AG09319 (cell line): ENCODE measurements at regions not wholly inside any gene's neighbourhood (a gene's known extent, or its start where the extent isn't known, plus 50 kb on each side); places are given as distances from the start of the nearest gene placed in this dataset.

Experiments used
- DNase-seq: peaks from one replicate; pipeline ENCODE4 v3.0.0-alpha.2; 2010; ENCODE audit warnings: low read depth; ENCODE audit errors: extremely low read depth
- CTCF ChIP-seq: IDR thresholded peaks from 2 replicates; pipeline ENCODE4 v1.5.1; 2011; ENCODE audit warnings: low read depth, mild to moderate bottlenecking, inconsistent platforms, low read length, moderate library complexity

- DNase-seq = no peak
- TF ChIP-seq CTCF = no peak
These were observed 337.9 kb upstream of the NOVA1 start for GRCh38 chr14:26935733-26936132.

GRCh38 chr14:26938054-26938453 is 340.2 kb upstream of the NOVA1 start:
- no peak for TF ChIP-seq CTCF
- no peak for DNase-seq

GRCh38 chr14:26939755-26940154 is 341.9 kb upstream of the NOVA1 start:
- TF ChIP-seq CTCF = no peak
- DNase-seq = no peak

- DNase-seq = no peak
- no peak for TF ChIP-seq CTCF
These were observed 343.7 kb upstream of the NOVA1 start for GRCh38 chr14:26941521-26941920.

- TF ChIP-seq CTCF = no peak
- DNase-seq = no peak
These were observed 349.4 kb upstream of the NOVA1 start for GRCh38 chr14:26947265-26947664.

- TF ChIP-seq CTCF = no peak
- DNase-seq = no peak
These were observed 361.6 kb upstream of the NOVA1 start for GRCh38 chr14:26959437-26959836.

GRCh38 chr14:26959972-26960660 is 362.3 kb upstream of the NOVA1 start:
- DNase-seq = no peak
- no peak for TF ChIP-seq CTCF
